OCI-LY1 (cell line): ENCODE measurements at regions not wholly inside any gene's neighbourhood (a gene's known extent, or its start where the extent isn't known, plus 50 kb on each side); places are given as distances from the start of the nearest gene placed in this dataset.
"Not testable (repeated sequence)": the region's sequence is repeated elsewhere in the genome, so short reads cannot be mapped to it uniquely, and the experiment has no call there.

Source experiments
- H2AFZ ChIP-seq: fragments of 200-600 bp; sonication (generic), shearing (Covaris generic); 2 replicates; pipeline ENCODE4 v1.6.0; 2014; ENCODE audit warnings: antibody characterized with exemption, mild to moderate bottlenecking, low read length
- H3F3A ChIP-seq: fragments of 200-600 bp; sonication (generic), shearing (Covaris generic); 2 replicates; pipeline ENCODE4 v1.6.0; 2014; ENCODE audit warnings: mild to moderate bottlenecking, antibody characterized with exemption, low read length, moderate library complexity; ENCODE audit not compliant: insufficient read depth
- H3K27ac ChIP-seq: fragments of 200-600 bp; sonication (generic); 2 replicates; pipeline ENCODE4 v1.5.1; 2014; ENCODE audit warnings: low read length, mixed run types, mild to moderate bottlenecking, low read depth; ENCODE audit not compliant: poor library complexity, severe bottlenecking
- H3K27me3 ChIP-seq: fragments of 200-600 bp; sonication (generic); 2 replicates; pipeline ENCODE4 v1.6.0; 2014; ENCODE audit warnings: antibody characterized with exemption, mild to moderate bottlenecking, low read length, moderate library complexity; ENCODE audit not compliant: insufficient read depth
- H3K36me3 ChIP-seq: fragments of 200-600 bp; sonication (generic); 2 replicates; pipeline ENCODE4 v1.6.1; 2014; ENCODE audit warnings: mild to moderate bottlenecking, antibody characterized with exemption, low read length, moderate library complexity, mixed read lengths; ENCODE audit not compliant: insufficient read depth
- H3K4me1 ChIP-seq: fragments of 200-600 bp; sonication (generic); 2 replicates; pipeline ENCODE4 v1.5.1; 2014; ENCODE audit warnings: mild to moderate bottlenecking, low read length, moderate library complexity; ENCODE audit not compliant: insufficient read depth, severe bottlenecking
- H3K4me2 ChIP-seq: fragments of 200-600 bp; sonication (generic), shearing (Covaris generic); 2 replicates; pipeline ENCODE4 v1.6.1; 2014; ENCODE audit warnings: low read length
- H3K4me3 ChIP-seq: fragments of 200-600 bp; sonication (generic); 2 replicates; pipeline ENCODE4 v1.5.1; 2014; ENCODE audit warnings: low read length, low read depth, mild to moderate bottlenecking, mixed read lengths; ENCODE audit not compliant: poor library complexity, severe bottlenecking
- H3K79me2 ChIP-seq: fragments of 200-600 bp; shearing (Covaris generic); 2 replicates; pipeline ENCODE4 v1.6.1; 2016; ENCODE audit warnings: mixed run types, low read length, mixed read lengths; ENCODE audit not compliant: insufficient read depth
- H3K9ac ChIP-seq: fragments of 200-600 bp; sonication (generic), shearing (Covaris generic); 2 replicates; pipeline ENCODE4 v1.6.1; 2014; ENCODE audit warnings: mild to moderate bottlenecking, low read length, mixed read lengths
- H3K9me2 ChIP-seq: fragments of 200-600 bp; sonication (generic), shearing (Covaris generic); 2 replicates; pipeline ENCODE4 v1.6.1; 2014; ENCODE audit warnings: low read depth, mild to moderate bottlenecking, low read length, mixed read lengths
- H3K9me3 ChIP-seq: fragments of 200-600 bp; shearing (Covaris generic); 2 replicates; pipeline ENCODE4 v1.6.1; 2014; ENCODE audit warnings: low read length, mixed read lengths
- H4K20me1 ChIP-seq: fragments of 200-600 bp; sonication (generic), shearing (Covaris generic); 2 replicates; pipeline ENCODE4 v1.6.0; 2016; ENCODE audit warnings: mild to moderate bottlenecking, low read length; ENCODE audit not compliant: insufficient read depth
- EZH2 ChIP-seq: fragments of 200-600 bp; sonication (generic), shearing (Covaris generic); IDR thresholded peaks from 2 replicates; pipeline ENCODE4 v1.8.0; 2017; ENCODE audit warnings: borderline replicate concordance, mixed run types, mild to moderate bottlenecking, antibody characterized with exemption, low read length, moderate library complexity, mixed read lengths
- TF ChIP-seq, protein P1 (sequence below): fragments of 200-600 bp; sonication (generic), shearing (Covaris generic); IDR thresholded peaks from 2 replicates; pipeline ENCODE4 v1.5.1; 2017; ENCODE audit warnings: mild to moderate bottlenecking, antibody characterized with exemption, low read length, moderate library complexity, mixed read lengths

DNA sequence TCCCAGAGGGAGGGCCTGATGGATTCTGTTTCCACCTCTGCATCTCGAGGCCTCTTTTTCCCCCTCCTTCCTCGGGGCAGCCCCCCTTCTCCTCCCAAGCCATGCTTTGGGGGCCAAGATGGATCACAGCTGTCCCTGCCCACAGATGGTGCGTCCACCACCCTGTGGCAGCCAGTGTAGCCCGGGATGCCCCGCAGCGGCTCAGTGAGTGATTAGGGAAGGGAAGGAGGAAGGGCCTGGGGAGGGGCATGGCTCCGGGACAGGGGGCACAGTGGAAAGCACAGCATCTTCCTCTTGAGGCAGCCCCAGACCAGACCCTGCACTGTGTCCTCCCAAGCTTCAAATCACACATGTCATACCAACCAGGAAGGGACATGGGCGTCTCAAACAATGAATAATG is 622.4 kb downstream of the MATN1 start:
- Histone ChIP-seq H3K9ac (no peak overlapping the region), H3K9me2 (no peaks in the 10 kb centered on the region), H3K9me3 (no peaks in the 10 kb centered on the region), H3K79me2 (no peaks in the 10 kb centered on the region), H3K4me3 (no peak overlapping the region), H3K4me2 (no peak overlapping the region), H3K4me1 (no peaks in the 10 kb centered on the region), H4K20me1 (no peaks in the 10 kb centered on the region), H3K27me3 (no peaks in the 10 kb centered on the region; the same call in 1 of the 2 replicates), H2AFZ (no peak overlapping the region), H3F3A (no peaks in the 10 kb centered on the region), H3K36me3 (no peaks in the 10 kb centered on the region), H3K27ac (no peak overlapping the region)
- TF ChIP-seq EZH2, result no peak
- TF ChIP-seq, protein P1, sequence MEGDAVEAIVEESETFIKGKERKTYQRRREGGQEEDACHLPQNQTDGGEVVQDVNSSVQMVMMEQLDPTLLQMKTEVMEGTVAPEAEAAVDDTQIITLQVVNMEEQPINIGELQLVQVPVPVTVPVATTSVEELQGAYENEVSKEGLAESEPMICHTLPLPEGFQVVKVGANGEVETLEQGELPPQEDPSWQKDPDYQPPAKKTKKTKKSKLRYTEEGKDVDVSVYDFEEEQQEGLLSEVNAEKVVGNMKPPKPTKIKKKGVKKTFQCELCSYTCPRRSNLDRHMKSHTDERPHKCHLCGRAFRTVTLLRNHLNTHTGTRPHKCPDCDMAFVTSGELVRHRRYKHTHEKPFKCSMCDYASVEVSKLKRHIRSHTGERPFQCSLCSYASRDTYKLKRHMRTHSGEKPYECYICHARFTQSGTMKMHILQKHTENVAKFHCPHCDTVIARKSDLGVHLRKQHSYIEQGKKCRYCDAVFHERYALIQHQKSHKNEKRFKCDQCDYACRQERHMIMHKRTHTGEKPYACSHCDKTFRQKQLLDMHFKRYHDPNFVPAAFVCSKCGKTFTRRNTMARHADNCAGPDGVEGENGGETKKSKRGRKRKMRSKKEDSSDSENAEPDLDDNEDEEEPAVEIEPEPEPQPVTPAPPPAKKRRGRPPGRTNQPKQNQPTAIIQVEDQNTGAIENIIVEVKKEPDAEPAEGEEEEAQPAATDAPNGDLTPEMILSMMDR, result no peak

DNA sequence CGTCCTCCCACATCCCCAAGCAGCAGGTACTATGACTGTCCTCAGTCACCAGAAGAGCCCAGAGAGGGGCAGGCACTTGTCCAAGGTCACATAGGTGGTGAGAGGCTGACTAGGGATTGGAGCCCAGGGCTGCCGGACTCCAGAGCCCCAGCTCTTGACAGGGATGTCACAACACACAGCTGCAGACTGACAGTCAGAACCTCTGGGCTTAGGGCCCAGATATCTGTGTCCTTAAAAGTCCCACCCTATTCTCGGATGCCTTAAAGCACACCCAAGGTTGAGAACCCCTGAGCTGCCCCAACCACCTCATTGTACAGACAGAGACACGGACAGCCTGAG is 622.9 kb downstream of the MATN1 start:
- Histone ChIP-seq H3K9me3 (no peaks in the 10 kb centered on the region), H3K9me2 (no peaks in the 10 kb centered on the region), H3K4me3 (no peak overlapping the region), H3K4me2 (no peak overlapping the region), H3K27me3 (no peaks in the 10 kb centered on the region; the same call in 1 of the 2 replicates), H4K20me1 (no peaks in the 10 kb centered on the region), H3K9ac (no peak overlapping the region), H3F3A (no peaks in the 10 kb centered on the region), H2AFZ (no peak overlapping the region), H3K79me2 (no peaks in the 10 kb centered on the region), H3K27ac (no peak overlapping the region), H3K4me1 (no peaks in the 10 kb centered on the region), H3K36me3 (no peaks in the 10 kb centered on the region)
- TF ChIP-seq, protein P1, result no peak
- no peak for TF ChIP-seq EZH2

DNA sequence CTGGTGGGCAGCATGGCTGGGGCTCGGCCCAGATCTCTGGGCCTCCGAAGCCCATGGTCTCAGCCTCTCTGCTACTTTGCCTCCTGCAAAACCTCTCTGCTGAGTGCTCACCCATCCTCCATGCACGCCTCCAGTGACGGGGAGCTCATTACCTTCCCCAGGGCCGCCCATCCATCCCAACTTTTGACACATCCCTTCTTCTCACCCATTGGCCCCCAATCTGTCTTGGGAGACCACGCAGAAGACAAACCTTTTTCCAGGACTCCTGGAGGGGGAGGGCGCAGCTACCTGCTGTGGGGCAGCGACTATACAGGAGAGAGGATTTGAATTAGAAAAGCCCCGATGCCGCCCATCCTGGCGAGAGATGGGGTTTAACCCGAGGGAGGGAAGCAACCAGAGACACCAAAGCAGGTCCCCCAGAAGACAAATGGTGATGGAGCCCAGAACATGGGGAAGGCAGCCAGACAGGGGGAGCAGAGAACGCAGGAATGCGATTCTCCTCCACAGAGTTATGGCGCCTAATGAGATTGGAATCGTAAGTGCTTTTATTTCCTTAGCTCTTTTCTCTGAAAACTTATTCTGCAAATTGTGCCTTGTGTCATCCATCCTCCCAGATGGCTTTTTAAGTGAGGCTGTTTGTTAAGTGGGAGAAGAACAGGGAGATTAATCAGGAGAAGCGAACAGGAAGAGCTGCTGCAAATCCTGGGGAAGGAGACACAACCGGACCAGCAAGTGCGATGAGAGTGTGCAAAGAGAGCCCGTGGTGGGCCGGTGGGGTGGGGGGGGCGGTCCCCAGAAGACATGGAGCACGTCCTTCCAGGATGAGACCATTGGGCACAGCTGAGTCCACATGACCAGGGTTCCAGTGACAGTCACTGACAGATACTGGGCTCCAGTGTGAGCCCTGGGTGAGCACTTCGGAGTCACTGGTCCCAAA is 623.5 kb downstream of the MATN1 start:
- Histone ChIP-seq H3K4me1 (no peaks in the 10 kb centered on the region), H4K20me1 (no peaks in the 10 kb centered on the region), H3K4me3 (no peak overlapping the region), H3K36me3 (no peaks in the 10 kb centered on the region), H3K9me3 (no peaks in the 10 kb centered on the region), H3K27ac (no peak overlapping the region), H3K4me2 (no peak overlapping the region), H2AFZ (no peak overlapping the region), H3K9ac (no peak overlapping the region), H3K79me2 (no peaks in the 10 kb centered on the region), H3K9me2 (no peaks in the 10 kb centered on the region), H3F3A (no peaks in the 10 kb centered on the region), H3K27me3 (no peaks in the 10 kb centered on the region; the same call in 1 of the 2 replicates)
- no peak for TF ChIP-seq EZH2

DNA sequence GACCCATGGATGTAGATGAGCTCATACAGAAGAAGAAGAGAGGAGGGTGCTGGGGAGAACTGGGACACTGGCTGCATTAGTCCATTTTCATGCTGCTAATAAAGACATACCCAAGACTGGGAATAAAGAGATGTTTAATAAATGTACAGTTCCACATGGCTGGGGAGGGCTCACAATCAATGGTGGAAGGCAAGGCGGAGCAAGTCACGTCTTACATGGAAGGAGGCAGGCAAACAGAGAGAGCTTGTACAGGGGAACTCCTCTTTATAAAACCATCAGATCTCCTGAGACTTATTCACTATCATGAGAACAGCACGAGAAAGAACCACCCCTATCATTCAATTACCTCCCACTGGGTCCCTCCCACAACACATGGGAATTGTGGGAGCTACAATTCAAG is 625.5 kb downstream of the MATN1 start:
- not testable (repeated sequence) for H4K20me1 ChIP-seq, H3K27me3 ChIP-seq, H3K9ac ChIP-seq

More for the DNA sequence above, 625.5 kb downstream of the MATN1 start:
- H3K9me2 ChIP-seq, H3F3A ChIP-seq, H3K36me3 ChIP-seq, H3K4me1 ChIP-seq, H3K27ac ChIP-seq, H2AFZ ChIP-seq, H3K4me3 ChIP-seq, H3K9me3 ChIP-seq, H3K4me2 ChIP-seq, H3K79me2 ChIP-seq: not testable (repeated sequence)
